ENCODE measurements at regions not wholly inside any gene's neighbourhood (a gene's known extent, or its start where the extent isn't known, plus 50 kb on each side); places are given as distances from the start of the nearest gene placed in this dataset.

DNA sequence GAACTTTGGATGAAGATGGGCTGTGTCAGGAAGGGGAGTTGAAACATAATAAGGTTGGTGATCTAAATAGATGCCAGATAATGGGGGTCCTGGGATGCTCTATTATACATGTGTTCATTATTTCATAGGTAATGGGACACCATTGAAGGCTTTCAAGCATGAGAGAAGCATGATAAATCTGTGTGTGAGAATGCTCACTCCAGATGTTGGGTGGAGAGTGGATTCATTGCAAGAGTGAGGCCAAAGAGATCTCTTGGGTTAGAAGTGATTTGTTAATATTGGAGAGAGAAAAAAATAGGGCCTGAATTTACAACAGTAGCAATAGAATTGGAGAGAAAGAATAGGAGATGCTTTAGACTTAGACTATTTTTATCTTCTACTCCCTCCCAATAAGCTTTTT lies 321.3 kb downstream of the SAMD5 start:
- Histone ChIP-seq H3K9ac (ENCODE audit: low read depth, low read length) (no peak overlapping the region), H4K91ac (ENCODE audit: insufficient read depth, low read depth, low read length) (no peak overlapping the region), H3K9me3 (ENCODE audit: control insufficient read depth, insufficient read depth, low read length) (no peaks in the 10 kb centered on the region), H4K20me1 (ENCODE audit: insufficient read depth, low read length) (no peaks in the 10 kb centered on the region), H3K4ac (ENCODE audit: low read depth, low read length) (no peak overlapping the region), H2AFZ (replicated peaks; ENCODE audit: low read length, poor library complexity) (no peak overlapping the region), H3K79me1 (ENCODE audit: low read depth in 1 of 2, low read length in 2 of 2) (no peaks in the 10 kb centered on the region), H3K14ac (replicated peaks; ENCODE audit: low read depth, low read length) (no peak overlapping the region), H2BK120ac (ENCODE audit: low read depth, low read length) (no peak overlapping the region), H3K56ac (ENCODE audit: extremely low read depth, insufficient read depth, low read length) (no peak overlapping the region), H3K18ac (ENCODE audit: low read depth, low read length) (no peak overlapping the region), H2AK9ac (replicated peaks; ENCODE audit: low read depth, low read length, poor library complexity) (no peak overlapping the region), H2AK5ac (ENCODE audit: low read depth, low read length) (no peak overlapping the region), H4K5ac (ENCODE audit: low read depth, low read length) (no peak overlapping the region), H3K9me1 (ENCODE audit: insufficient read depth, low read length) (no peaks in the 10 kb centered on the region), H2BK20ac (ENCODE audit: low read depth, low read length) (no peak overlapping the region), H3K23ac (ENCODE audit: low read depth, low read length) (no peak overlapping the region), H2BK5ac (ENCODE audit: low read depth, low read length, poor library complexity, severe bottlenecking) (no peak overlapping the region), H2BK15ac (ENCODE audit: low read depth, low read length) (no peak overlapping the region), H3K27me3 (ENCODE audit: control insufficient read depth, insufficient read depth, low read length) (0 out of 2 replicates have a peak, but pooled peaks cover 2% of the 10 kb centered on the region), H3K4me2 (ENCODE audit: low read depth, low read length) (no peak overlapping the region), H3K4me1 (ENCODE audit: control insufficient read depth, insufficient read depth, low read length) (no peaks in the 10 kb centered on the region), H4K8ac (ENCODE audit: low read depth in 2 of 2, low read length in 2 of 2) (no peak overlapping the region), H3K27ac (ENCODE audit: insufficient read depth, low read length) (no peak overlapping the region), H3K4me3 (ENCODE audit: insufficient read depth, low read depth, low read length) (no peak overlapping the region), H3K36me3 (ENCODE audit: control insufficient read depth, insufficient read depth, low read length) (no peaks in the 10 kb centered on the region)
- no TSS peak for BruUV-seq (replicated peaks)
- DNase-seq: no peak
- no peak for ATAC-seq (ENCODE audit: low read depth)
- no peak for TF ChIP-seq CHD1 (IDR thresholded peaks at IDR 0.05; ENCODE audit: low read depth, low read length)
- TF ChIP-seq RFX5 (IDR thresholded peaks at IDR 0.05; ENCODE audit: low read depth, low read length): no peak
- no peak for TF ChIP-seq FOS (IDR thresholded peaks at IDR 0.05; ENCODE audit: low read depth, low read length)
- TF ChIP-seq RAD21 (IDR thresholded peaks at IDR 0.05; ENCODE audit: low read length): no peak
- TF ChIP-seq NFE2L2 (IDR thresholded peaks at IDR 0.05; ENCODE audit: low read depth, low read length): no peak
- no peak for TF ChIP-seq BHLHE40 (IDR thresholded peaks at IDR 0.05; ENCODE audit: low read depth, low read length)
- no peak for TF ChIP-seq MAZ (IDR thresholded peaks at IDR 0.05; ENCODE audit: borderline replicate concordance, low read depth, low read length)
- TF ChIP-seq RCOR1 (IDR thresholded peaks at IDR 0.05; ENCODE audit: insufficient replicate concordance, low read length): no peak
- TF ChIP-seq MXI1 (IDR thresholded peaks at IDR 0.05; ENCODE audit: borderline replicate concordance, low read depth, low read length): no peak
- no peak for TF ChIP-seq CTCF (conservative IDR thresholded peaks at IDR 0.05; ENCODE audit: low read depth, low read length)
- TF ChIP-seq MAFK (IDR thresholded peaks at IDR 0.05; ENCODE audit: low read depth, low read length): no peak
- TF ChIP-seq, protein P1, sequence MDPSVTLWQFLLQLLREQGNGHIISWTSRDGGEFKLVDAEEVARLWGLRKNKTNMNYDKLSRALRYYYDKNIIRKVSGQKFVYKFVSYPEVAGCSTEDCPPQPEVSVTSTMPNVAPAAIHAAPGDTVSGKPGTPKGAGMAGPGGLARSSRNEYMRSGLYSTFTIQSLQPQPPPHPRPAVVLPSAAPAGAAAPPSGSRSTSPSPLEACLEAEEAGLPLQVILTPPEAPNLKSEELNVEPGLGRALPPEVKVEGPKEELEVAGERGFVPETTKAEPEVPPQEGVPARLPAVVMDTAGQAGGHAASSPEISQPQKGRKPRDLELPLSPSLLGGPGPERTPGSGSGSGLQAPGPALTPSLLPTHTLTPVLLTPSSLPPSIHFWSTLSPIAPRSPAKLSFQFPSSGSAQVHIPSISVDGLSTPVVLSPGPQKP (IDR thresholded peaks at IDR 0.05; ENCODE audit: borderline replicate concordance, low read depth, low read length): no peak
- TF ChIP-seq CEBPB (IDR thresholded peaks at IDR 0.05; ENCODE audit: low read depth, low read length): no peak
- TF ChIP-seq SMC3 (IDR thresholded peaks at IDR 0.05; ENCODE audit: low read depth, low read length): no peak
- POLR2A ChIA-PET (ENCODE audit: unreplicated experiment): no interaction called here
- intact Hi-C loops (cut with micrococcal nuclease): no loop called here
- dilution Hi-C loops (cut with HindIII; ENCODE audit: low sequenced_read_pairs, unreplicated experiment): no loop called here
- CTCF ChIA-PET: no interaction called here
- in situ Hi-C loops (cut with MboI; ENCODE audit: low sequenced_read_pairs): no loop called here

Measured in IMR-90 (cell line).